ENCODE measurements at regions not wholly inside any gene's neighbourhood (a gene's known extent, or its start where the extent isn't known, plus 50 kb on each side); places are given as distances from the start of the nearest gene placed in this dataset.

DNA sequence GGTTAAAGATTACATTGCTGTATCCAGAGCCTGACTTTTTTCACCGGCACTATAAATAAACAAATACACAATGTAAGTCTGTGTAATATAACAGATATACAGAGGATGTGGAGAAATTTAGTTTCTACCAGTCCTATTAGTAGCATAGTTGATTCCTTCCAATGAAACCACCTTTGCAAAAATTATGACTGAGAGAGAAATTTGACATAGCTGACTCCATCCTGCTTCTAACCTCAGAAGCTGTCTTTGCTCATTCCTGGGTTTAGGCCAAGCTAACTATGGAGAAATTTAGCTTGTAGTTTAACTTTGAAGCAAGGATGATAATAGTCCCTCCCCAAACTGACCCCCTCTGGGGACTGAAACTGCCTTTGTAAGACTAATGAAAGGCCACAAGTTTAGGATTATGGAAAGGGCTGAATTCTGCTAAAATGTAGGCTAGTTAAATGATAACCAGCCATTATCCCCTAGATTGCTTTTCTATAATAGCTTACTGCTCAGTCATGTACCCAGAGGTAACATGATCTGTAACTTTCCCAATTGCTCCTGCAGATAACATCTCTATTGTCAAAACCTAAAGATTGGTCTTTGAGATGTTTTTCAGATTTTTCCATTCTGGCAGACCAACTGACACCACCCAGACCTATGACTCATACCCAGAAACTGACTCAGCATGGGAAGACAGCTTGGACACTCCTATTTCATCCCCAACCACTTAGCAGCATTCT is 172.8 kb upstream of the ARG1 start:
- no peak for TF ChIP-seq POLR2A (IDR thresholded peaks at IDR 0.05)
- TF ChIP-seq, protein P1, sequence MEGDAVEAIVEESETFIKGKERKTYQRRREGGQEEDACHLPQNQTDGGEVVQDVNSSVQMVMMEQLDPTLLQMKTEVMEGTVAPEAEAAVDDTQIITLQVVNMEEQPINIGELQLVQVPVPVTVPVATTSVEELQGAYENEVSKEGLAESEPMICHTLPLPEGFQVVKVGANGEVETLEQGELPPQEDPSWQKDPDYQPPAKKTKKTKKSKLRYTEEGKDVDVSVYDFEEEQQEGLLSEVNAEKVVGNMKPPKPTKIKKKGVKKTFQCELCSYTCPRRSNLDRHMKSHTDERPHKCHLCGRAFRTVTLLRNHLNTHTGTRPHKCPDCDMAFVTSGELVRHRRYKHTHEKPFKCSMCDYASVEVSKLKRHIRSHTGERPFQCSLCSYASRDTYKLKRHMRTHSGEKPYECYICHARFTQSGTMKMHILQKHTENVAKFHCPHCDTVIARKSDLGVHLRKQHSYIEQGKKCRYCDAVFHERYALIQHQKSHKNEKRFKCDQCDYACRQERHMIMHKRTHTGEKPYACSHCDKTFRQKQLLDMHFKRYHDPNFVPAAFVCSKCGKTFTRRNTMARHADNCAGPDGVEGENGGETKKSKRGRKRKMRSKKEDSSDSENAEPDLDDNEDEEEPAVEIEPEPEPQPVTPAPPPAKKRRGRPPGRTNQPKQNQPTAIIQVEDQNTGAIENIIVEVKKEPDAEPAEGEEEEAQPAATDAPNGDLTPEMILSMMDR (IDR thresholded peaks at IDR 0.05), result no peak
